Epidermal melanocyte (primary cell): ENCODE measurements at regions not wholly inside any gene's neighbourhood (a gene's known extent, or its start where the extent isn't known, plus 50 kb on each side); places are given as distances from the start of the nearest gene placed in this dataset.
"Not testable (repeated sequence)": the region's sequence is repeated elsewhere in the genome, so short reads cannot be mapped to it uniquely, and the experiment has no call there.

Experiments used
- DNase-seq: peaks from one replicate; pipeline ENCODE4 v3.0.0; 2011; ENCODE audit warnings: low spot score; ENCODE audit not compliant: insufficient read length

DNA sequence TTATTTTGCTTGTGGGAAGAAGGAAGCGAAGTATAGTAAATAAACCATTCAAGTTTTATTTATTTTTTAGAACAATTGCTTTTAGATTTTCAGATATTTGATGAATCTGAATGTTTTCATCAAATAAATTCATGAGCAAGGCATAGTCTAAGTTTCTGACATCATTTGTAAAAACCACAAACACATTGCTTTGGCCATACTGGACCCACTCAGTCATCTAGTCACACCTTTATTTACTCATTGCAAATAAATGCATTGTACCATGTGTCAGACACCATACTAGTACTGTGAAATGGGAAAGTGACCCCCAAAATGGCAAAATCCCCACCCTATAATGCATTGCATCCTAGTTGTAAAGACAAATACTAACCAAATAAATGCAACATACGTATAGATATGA is 449.1 kb upstream of the SMIM31 start:
- DNase-seq = no peak

DNA sequence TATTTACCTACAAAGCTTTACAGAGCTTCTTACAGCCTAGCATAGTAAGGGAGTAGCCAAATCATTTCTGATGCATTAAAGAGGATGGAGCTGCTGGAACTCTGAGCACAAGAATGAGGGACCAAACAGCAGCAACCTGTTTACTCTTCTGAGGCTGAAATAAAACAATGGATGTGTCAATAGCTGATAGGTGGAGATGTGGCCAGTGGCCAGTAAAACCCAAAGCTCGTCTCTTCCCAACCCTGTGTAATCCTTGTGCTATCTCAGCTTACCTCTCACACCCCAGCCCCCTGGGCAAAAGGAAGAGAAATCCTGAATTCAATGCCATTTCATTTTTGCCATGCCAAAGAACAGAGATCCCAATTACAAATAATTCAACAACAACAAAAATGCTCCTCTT is 446.7 kb upstream of the SMIM31 start:
- no peak for DNase-seq

DNA sequence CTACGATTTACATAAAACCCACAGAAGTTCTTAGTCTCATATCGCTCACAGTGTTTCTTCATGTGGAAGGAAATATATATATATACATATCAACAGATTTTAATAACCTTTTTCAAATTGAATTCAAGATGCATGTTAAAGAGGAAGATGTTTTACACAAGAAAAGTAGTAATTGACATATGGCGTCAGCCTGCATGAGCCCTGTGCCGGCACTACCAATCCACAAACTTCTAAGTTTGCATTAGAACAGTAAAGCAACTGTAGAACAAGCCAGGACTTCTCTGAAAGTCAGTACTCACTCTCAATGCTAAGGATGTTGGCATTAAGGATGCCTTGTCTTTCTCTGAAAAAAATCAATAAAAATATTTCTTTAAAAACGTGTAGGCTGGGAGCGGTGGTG is 441.3 kb upstream of the SMIM31 start:
- no peak for DNase-seq

- DNase-seq = no peak
Measured at GRCh38 chr4:164313853-164314252, 440.1 kb upstream of the SMIM31 start.

DNA sequence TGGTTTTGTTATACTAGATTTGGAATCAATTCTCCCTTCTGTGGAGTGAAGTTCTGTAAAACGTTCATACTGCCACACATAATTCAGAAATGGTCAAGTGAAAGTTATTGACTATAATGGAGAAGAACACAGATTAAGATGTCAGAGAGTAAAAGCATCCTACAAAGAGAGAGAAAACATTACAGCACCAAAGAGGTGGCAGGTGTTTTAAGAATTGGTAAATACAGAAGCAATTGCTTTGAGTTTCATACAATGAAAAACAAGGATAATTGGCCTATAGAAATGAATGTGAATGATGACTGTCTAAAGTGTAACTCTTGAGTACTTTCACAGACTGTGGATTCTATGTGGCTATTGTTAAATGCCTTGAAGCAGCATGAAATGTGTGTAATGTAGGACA is 435.6 kb upstream of the SMIM31 start:
- no peak for DNase-seq

GRCh38 chr4:164319688-164320087 is 434.2 kb upstream of the SMIM31 start:
- DNase-seq = no peak

- DNase-seq = no peak
Measured at GRCh38 chr4:164320847-164321246, 433.1 kb upstream of the SMIM31 start.

DNA sequence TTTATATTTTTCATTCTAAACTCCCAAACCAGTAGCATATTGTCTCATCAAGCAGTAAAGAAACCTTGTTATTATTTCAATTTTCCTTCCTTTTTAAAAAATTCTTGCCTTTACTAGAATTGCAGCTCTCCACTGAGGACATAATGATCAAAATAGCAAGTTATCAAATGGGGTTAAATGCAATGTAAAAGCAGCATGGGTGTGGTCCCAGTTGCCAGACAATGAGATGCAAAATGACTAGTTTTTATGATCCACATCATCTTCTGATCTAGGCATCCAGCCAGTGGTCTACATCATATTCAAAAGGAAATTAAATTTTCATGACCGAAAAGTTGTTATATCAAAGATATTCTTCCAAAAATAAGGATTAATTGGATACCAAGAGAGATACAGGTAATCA is 427.9 kb upstream of the SMIM31 start:
- DNase-seq = no peak

- DNase-seq = no peak
Measured at GRCh38 chr4:164337219-164337944, 416.5 kb upstream of the SMIM31 start.

- no peak for DNase-seq
Measured at GRCh38 chr4:164343472-164343976, 410.4 kb upstream of the SMIM31 start.

DNA sequence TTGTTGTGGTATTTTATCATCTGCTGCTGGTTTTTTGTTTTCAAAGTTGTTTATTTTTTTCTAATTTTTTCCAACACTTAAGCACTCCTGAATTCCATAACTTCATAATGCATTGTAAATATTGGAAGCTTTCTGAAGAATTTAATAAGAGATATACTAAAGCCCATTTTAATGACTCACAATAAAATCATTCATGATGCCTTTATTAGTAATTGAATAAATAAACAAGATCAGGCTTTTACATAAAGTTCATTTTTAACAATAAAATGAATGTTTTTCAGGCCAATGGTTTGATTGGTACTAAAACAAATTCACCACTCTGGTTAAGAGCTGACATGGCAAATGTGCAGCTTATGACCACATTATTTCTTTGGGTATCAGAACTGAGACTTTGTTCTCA is 408.2 kb upstream of the SMIM31 start:
- no peak for DNase-seq

- DNase-seq = no peak
Measured at GRCh38 chr4:164350061-164350460, 403.9 kb upstream of the SMIM31 start.

- not testable (repeated sequence) for DNase-seq
Measured at GRCh38 chr4:164350716-164351115, 403.2 kb upstream of the SMIM31 start.

DNA sequence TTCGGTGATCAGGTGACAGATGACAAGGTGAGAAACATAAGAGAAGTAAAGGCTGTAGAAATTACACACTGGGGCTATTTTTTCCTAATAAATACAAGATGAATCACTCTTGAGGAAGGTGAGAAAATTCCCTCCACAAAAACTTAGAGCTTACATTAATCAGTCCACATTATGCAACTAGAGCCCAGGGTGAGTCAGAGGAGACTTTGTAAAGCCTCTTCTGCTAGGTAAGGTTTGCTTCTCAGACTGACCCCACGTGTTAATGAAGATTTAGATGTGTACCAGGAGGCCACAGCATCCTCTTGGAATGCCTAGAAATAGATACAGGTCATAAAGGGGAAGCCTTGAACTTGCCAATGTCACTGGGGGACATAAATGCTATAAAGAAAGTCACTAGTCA is 396.0 kb upstream of the SMIM31 start:
- no peak for DNase-seq

- DNase-seq = no peak
Measured at GRCh38 chr4:164358400-164358799, 395.5 kb upstream of the SMIM31 start.

DNA sequence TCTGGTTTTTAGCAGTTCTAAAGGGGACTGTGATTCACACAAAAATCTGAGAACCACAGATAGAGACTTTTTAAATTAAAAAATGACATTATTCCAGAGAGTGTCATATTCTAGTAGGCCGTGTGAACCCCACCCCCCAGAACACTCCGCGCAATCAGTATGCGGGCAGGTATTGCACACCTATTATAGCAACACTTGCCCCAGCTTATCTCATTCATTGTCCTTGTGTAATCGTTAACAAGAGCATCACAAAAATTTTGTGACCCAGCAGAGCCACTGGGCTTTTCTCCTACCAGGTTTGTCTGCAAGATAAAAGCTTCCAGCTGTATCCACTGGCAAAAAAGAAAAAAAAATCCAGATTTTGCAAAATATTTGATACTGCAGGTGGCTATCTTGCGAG is 394.1 kb upstream of the SMIM31 start:
- DNase-seq = no peak

DNA sequence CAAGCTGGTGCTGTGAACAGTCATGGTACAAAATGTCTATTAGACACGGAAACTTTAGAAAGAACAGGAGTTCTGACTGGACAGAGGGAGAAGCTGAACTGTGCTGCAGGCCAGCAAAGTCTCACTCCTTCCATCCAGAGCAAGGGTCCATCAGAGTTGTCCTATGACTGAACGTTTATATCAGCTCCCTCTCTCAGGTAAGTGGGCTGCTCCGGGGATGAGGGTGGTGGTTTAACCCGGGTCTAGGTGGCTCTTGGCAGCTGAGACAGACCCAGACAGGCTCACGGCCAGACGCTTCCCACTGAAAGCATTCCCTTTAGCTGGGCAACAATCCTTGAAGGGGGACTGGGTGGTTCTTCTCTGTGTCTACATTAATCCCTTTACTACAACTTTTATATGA is 385.0 kb upstream of the SMIM31 start:
- DNase-seq = no peak

GRCh38 chr4:164373021-164373420 is 380.9 kb upstream of the SMIM31 start:
- DNase-seq = no peak

- no peak for DNase-seq
Measured at GRCh38 chr4:164377277-164377676, 376.7 kb upstream of the SMIM31 start.

DNA sequence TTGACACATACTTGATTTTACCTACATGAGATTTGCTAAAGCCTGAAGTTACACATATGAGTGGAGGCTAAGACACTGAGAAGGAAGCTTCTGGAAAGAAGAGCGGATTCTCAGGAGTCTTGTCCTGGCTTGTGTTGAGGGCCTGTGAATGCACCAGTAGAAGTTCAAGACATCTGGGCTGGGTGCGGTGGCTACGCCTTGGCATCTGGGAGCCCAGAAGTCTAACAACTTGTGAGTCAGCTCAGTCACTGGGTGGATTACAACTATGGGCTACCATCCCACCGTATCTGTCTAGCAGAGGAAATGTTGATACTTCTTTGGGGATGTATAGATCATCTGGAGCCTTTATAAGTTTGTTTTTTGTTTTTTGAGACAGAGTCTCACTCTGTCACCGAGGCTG is 375.6 kb upstream of the SMIM31 start:
- no peak for DNase-seq

GRCh38 chr4:164379694-164380093 is 374.2 kb upstream of the SMIM31 start:
- DNase-seq = no peak

DNA sequence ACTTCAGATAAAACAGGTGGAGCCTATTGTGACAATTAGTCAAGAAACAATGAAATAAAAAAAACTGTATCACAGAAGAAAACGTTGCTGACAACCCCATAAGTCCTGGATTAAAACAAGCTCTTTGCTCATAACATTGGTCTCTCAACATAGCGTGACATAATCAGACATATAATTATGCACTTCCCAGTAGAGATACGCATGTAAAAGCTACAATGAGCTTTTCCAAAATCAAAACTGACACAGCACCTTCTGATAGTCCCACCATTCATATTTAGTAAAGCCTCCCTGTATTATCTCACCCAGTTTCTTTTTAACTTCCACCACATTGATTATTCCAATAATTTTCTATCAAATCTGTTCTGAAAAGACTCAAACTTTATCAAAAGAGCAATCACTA is 372.1 kb upstream of the SMIM31 start:
- no peak for DNase-seq

GRCh38 chr4:164383058-164383357 is 370.9 kb upstream of the SMIM31 start:
- DNase-seq = no peak
